GM23248 (cell line): ENCODE measurements at regions not wholly inside any gene's neighbourhood (a gene's known extent, or its start where the extent isn't known, plus 50 kb on each side); places are given as distances from the start of the nearest gene placed in this dataset.

Experiments
- DNase-seq: peaks from one replicate; pipeline ENCODE4 v3.0.0-alpha.2; 2015
- H2AFZ ChIP-seq: fragments of 200-600 bp; sonication (generic); 2 replicates; pipeline ENCODE4 v1.6.1; 2016; ENCODE audit warnings: antibody characterized with exemption
- H3F3A ChIP-seq: fragments of 200-600 bp; sonication (generic); 2 replicates; pipeline ENCODE4 v1.6.1; 2016; ENCODE audit warnings: mild to moderate bottlenecking, antibody characterized with exemption, mixed run types; ENCODE audit not compliant: insufficient read depth
- H3K27ac ChIP-seq: fragments of 200-600 bp; sonication (generic); 2 replicates; pipeline ENCODE4 v1.5.1; 2016; ENCODE audit warnings: mild to moderate bottlenecking
- H3K27me3 ChIP-seq: fragments of 200-600 bp; sonication (generic); replicated peaks from 2 replicates; pipeline ENCODE4 v1.6.1; 2016; ENCODE audit warnings: mild to moderate bottlenecking; ENCODE audit not compliant: insufficient read depth
- H3K36me3 ChIP-seq: fragments of 200-600 bp; sonication (generic); 2 replicates; pipeline ENCODE4 v1.6.1; 2016; ENCODE audit warnings: low read depth, mild to moderate bottlenecking
- H3K4me1 ChIP-seq: fragments of 200-600 bp; sonication (generic); 2 replicates; pipeline ENCODE4 v1.6.1; 2016; ENCODE audit warnings: mild to moderate bottlenecking; ENCODE audit not compliant: insufficient read depth
- H3K4me2 ChIP-seq: fragments of 200-600 bp; sonication (generic); one replicate; pipeline ENCODE4 v1.6.1; 2016; ENCODE audit warnings: mild to moderate bottlenecking; ENCODE audit not compliant: unreplicated experiment
- H3K4me3 ChIP-seq: fragments of 200-600 bp; sonication (generic); 2 replicates; pipeline ENCODE4 v1.5.1; 2016; ENCODE audit warnings: mild to moderate bottlenecking
- H3K79me2 ChIP-seq: fragments of 200-600 bp; sonication (generic); 2 replicates; pipeline ENCODE4 v1.6.1; 2016; ENCODE audit warnings: mild to moderate bottlenecking; ENCODE audit not compliant: insufficient read depth
- H3K9ac ChIP-seq: fragments of 200-600 bp; sonication (generic); 2 replicates; pipeline ENCODE4 v1.6.1; 2016; ENCODE audit warnings: mild to moderate bottlenecking
- H3K9me2 ChIP-seq: fragments of 200-600 bp; sonication (generic); 2 replicates; pipeline ENCODE4 v1.6.1; 2016; ENCODE audit warnings: mixed run types, mild to moderate bottlenecking, moderate library complexity; ENCODE audit not compliant: insufficient read depth
- H3K9me3 ChIP-seq: fragments of 200-600 bp; sonication (generic); one replicate; pipeline ENCODE4 v1.6.1; 2017; ENCODE audit warnings: low read depth
- H4K20me1 ChIP-seq: fragments of 200-600 bp; sonication (generic); 2 replicates; pipeline ENCODE4 v1.6.0; 2016; ENCODE audit not compliant: insufficient read depth
- EZH2 ChIP-seq: fragments of 200-600 bp; sonication (generic); IDR thresholded peaks from 2 replicates; pipeline ENCODE4 v1.6.1; 2018; ENCODE audit warnings: antibody characterized with exemption, mild to moderate bottlenecking; ENCODE audit not compliant: insufficient read depth, poor library complexity, severe bottlenecking
- EZH2phosphoT487 ChIP-seq: fragments of 200-600 bp; sonication (generic); IDR thresholded peaks from 2 replicates; pipeline ENCODE4 v1.6.1; 2018; ENCODE audit warnings: antibody characterized with exemption, moderate library complexity, mild to moderate bottlenecking, low read depth; ENCODE audit not compliant: insufficient read depth
- WGBS, 2 experiments: methylation state at CpG; one replicate each; pipeline ENCODE4 v1.1.6; 2015 to 2017; ENCODE audit warnings: low lambda C conversion rate in 2 of 2, low coverage in 1 of 2; ENCODE audit errors: missing lambda C conversion rate in 2 of 2; 5-methylcytosine and 5-hydroxymethylcytosine counted together
- in situ Hi-C: fragments of 300-500 bp; cut with MboI; formaldehyde crosslinking; loops from 2 replicates; pipeline ENCODE4 v1.15.0; 2020

DNA sequence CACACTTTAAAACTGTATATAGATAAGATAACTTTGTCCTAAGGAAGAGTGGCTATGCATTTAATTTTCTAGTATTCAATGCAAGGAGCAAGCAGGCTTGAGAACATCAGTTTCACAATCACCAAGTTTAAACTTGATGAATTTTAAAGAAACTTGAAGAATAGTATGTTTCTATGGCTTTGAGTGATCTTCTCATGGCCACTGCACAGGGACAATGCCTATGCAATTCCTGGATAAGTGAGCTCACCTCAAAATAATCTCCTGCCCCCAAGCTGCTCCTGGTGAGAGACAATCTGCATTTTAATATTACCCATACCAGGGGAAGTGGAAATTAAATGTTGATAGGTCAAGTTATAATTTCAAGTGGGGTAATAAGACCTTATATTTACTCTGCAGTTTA, 376.6 kb upstream of the CBLB start:
- Histone ChIP-seq H3K79me2 (no peaks in the 10 kb centered on the region), H3K4me2 (no peak overlapping the region), H3K9ac (no peak overlapping the region), H3F3A (no peaks in the 10 kb centered on the region), H2AFZ (no peak overlapping the region), H3K36me3 (no peaks in the 10 kb centered on the region), H3K9me2 (no peaks in the 10 kb centered on the region), H3K4me3 (no peak overlapping the region), H3K27me3 (no peaks in the 10 kb centered on the region), H4K20me1 (no peaks in the 10 kb centered on the region), H3K4me1 (peaks cover 15% of the 10 kb centered on the region), H3K27ac (no peak overlapping the region), H3K9me3 (no peaks in the 10 kb centered on the region)
- DNase-seq, result no peak
- in situ Hi-C loops, result no loop called here
- TF ChIP-seq EZH2phosphoT487 (no peak), EZH2 (no peak)

DNA sequence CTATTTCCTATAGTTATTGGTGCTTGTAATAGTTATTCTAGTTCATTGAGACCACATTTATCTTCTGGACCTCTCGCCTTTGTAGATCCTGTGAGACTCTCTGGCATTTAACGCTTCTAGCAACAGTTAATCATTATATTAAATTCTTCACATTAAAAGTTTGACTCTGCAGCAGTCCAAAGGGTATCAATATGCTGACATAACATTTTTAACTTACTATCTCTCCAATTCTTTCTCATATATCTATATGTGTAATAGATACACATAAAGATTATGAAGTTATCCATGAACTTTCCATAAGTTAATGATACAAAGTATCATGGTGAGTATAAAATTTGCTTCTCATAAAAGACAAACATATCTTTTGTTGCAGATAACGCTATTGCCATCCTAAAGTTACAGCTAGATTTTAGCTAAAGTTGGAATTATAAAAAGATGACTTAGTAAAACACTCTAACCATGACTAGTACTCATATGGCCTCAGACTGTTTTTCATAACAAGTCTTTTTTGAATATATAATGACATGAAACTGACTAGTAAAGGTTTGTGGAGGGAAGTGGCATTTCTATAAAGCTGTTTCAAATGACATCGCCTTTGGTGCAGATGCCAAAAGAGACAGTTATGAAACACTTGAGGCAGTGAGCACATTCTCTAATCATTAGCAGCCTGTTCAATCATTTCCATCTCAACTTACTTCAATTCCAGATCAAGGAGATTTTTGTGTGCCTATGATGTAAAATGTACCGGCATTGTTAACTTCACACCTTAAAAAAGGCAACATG, 379.3 kb upstream of the CBLB start:
- H3F3A ChIP-seq, result no peaks in the 10 kb centered on the region
- 0 out of 2 replicates have a peak overlapping the region, but pooled peaks have one; percentile 2 for H2AFZ ChIP-seq
- no peaks in the 10 kb centered on the region for H3K27me3 ChIP-seq
- no peak overlapping the region for H3K9ac ChIP-seq
- WGBS, 2 experiments, result 44 to 46% methylated on average over 5 of the region's 5 CpGs
- no peaks in the 10 kb centered on the region for H3K9me3 ChIP-seq
- no peak overlapping the region for H3K4me3 ChIP-seq
- TF ChIP-seq EZH2, result no peak
- TF ChIP-seq EZH2phosphoT487, result no peak
- H3K36me3 ChIP-seq, result no peaks in the 10 kb centered on the region
- H3K4me2 ChIP-seq, result no peak overlapping the region
- peaks cover 15% of the 10 kb centered on the region for H3K4me1 ChIP-seq
- H4K20me1 ChIP-seq, result no peaks in the 10 kb centered on the region
- peak; percentile 46 for DNase-seq
- no peaks in the 10 kb centered on the region for H3K79me2 ChIP-seq
- no peaks in the 10 kb centered on the region for H3K9me2 ChIP-seq
- no peak overlapping the region for H3K27ac ChIP-seq
- in situ Hi-C loops, result no loop called here

DNA sequence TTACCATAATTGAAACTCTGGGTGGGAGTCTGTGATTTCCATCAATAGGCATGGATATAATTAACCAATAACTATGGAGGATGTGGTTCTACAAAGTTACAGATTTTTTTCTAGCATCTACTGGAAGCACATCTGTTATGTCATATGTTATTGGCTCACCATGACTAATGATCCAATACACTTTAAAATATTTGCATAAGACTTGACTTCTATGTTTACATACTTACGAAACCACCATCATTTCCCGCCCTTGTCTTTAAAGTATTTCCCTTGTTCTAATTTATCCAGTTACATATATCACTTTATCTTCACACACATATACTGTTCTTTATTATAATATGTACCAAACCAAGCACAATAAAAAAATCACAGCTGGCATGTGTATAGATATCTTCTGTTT, 380.3 kb upstream of the CBLB start:
- no peaks in the 10 kb centered on the region for H3K79me2 ChIP-seq
- H3K27ac ChIP-seq, result no peak overlapping the region
- no peaks in the 10 kb centered on the region for H3K27me3 ChIP-seq
- no peaks in the 10 kb centered on the region for H3K9me3 ChIP-seq
- peaks cover 15% of the 10 kb centered on the region for H3K4me1 ChIP-seq
- WGBS, 2 experiments, result 77 to 87% methylated on average over 2 of the region's 2 CpGs
- no peak overlapping the region for H3K4me3 ChIP-seq
- no peak for TF ChIP-seq EZH2
- TF ChIP-seq EZH2phosphoT487, result no peak
- DNase-seq, result peak; percentile 39
- H2AFZ ChIP-seq, result no peak overlapping the region
- H3K9ac ChIP-seq, result no peak overlapping the region
- no peaks in the 10 kb centered on the region for H3K36me3 ChIP-seq
- H3K4me2 ChIP-seq, result no peak overlapping the region
- H3F3A ChIP-seq, result no peaks in the 10 kb centered on the region
- no peaks in the 10 kb centered on the region for H3K9me2 ChIP-seq
- H4K20me1 ChIP-seq, result no peaks in the 10 kb centered on the region
- in situ Hi-C loops, result no loop called here

DNA sequence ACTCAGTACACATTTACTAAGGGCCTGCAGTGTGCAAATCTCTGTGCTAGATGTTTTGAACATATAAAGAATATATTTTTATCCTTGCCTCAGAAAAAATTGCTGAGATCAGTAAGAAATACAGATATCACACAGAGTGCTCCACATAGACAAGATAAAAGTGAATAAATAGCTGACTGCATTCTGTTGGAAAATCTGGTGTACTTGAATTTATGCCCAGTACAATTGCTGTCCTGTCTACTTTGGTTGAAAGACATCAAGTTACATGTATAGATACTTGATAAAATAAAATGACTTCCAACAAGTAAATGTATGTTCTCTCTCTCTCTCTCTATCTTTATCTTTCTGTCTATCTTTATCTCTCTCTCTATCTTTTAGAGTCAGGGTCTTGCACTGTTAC, 381.2 kb upstream of the CBLB start:
- no peaks in the 10 kb centered on the region for H4K20me1 ChIP-seq
- H3K4me1 ChIP-seq, result peaks cover 15% of the 10 kb centered on the region
- no peaks in the 10 kb centered on the region for H3K79me2 ChIP-seq
- H3K9me2 ChIP-seq, result no peaks in the 10 kb centered on the region
- in situ Hi-C loops, result no loop called here
- H3F3A ChIP-seq, result no peaks in the 10 kb centered on the region
- H3K9ac ChIP-seq, result no peak overlapping the region
- H3K36me3 ChIP-seq, result no peaks in the 10 kb centered on the region
- H3K27ac ChIP-seq, result no peak overlapping the region
- no peaks in the 10 kb centered on the region for H3K27me3 ChIP-seq
- no peak overlapping the region for H3K4me2 ChIP-seq
- no peak for TF ChIP-seq EZH2phosphoT487
- TF ChIP-seq EZH2, result no peak
- H3K9me3 ChIP-seq, result no peaks in the 10 kb centered on the region
- H3K4me3 ChIP-seq, result no peak overlapping the region
- no peak for DNase-seq
- no peak overlapping the region for H2AFZ ChIP-seq
